K562 (cell line): ENCODE measurements at regions not wholly inside any gene's neighbourhood (a gene's known extent, or its start where the extent isn't known, plus 50 kb on each side); places are given as distances from the start of the nearest gene placed in this dataset.

Source experiments
- ATAC-seq: fragments of 200-7000 bp; cut with Tn5 transposase; 3 replicates; pipeline ENCODE4 v1.9.1; 2020; ENCODE audit warnings: moderate library complexity
- BruUV-seq: library from RNA; stranded (reverse); fragments of 400-500 nt; replicated peaks from 2 replicates; lab custom pipeline; 2021; lab: Mats Ljungman, UMichigan
- CTCF ChIA-PET: fragments of 300-600 bp; formaldehyde crosslinking; extraction: SDS; loops from one replicate; lab custom pipeline; 2021; ENCODE audit warnings: low intra/inter-chr PET ratio; lab: Yijun Ruan, JAX
- POLR2A ChIA-PET: fragments of 300-600, 350-650 bp; sonication (Branson Sonifier 250); formaldehyde crosslinking; extraction: SDS; loops from one replicate; lab custom pipeline; 2021; ENCODE audit warnings: antibody characterized with exemption, inconsistent platforms; lab: Yijun Ruan, JAX
- DNase-seq, 4 experiments: peaks; one replicate each; pipeline versions ENCODE4 v3.0.0 to v3.0.0-alpha.2; 2011 to 2018; ENCODE audit warnings: low spot score in 3 of 4, mixed read lengths in 3 of 4; ENCODE audit errors: extremely low read depth in 1 of 4
- FAIRE-seq: peaks from 2 replicates; lab custom pipeline; 2011; peaks lifted over from hg19 to GRCh38; lab: Jason Lieb, UNC
- H2AFZ ChIP-seq: 2 replicates; pipeline ENCODE4 v1.6.0; 2011; ENCODE audit warnings: low read depth, low read length, control low read depth, inconsistent platforms
- H3K27ac ChIP-seq: fragments of 200-600 bp; 3 replicates; pipeline ENCODE4 v1.8.0; 2011; ENCODE audit warnings: low read depth, mild to moderate bottlenecking, control low read depth, inconsistent platforms, low read length, moderate library complexity, mixed read lengths; ENCODE audit errors: extremely low read depth
- H3K27me3 ChIP-seq, 2 experiments: fragments of 300-600 bp in 1 of 2; 2 replicates in 1 of 2; 3 replicates in 1 of 2; pipeline versions ENCODE4 v1.6.0 to v1.8.0; 2011; ENCODE audit warnings: inconsistent platforms in 2 of 2, low read length in 2 of 2, mild to moderate bottlenecking in 1 of 2, mixed read lengths in 1 of 2, moderate library complexity in 1 of 2; ENCODE audit not compliant: control insufficient read depth in 2 of 2, insufficient read depth in 2 of 2
- H3K36me3 ChIP-seq: fragments of 300-600 bp; 3 replicates; pipeline ENCODE4 v1.8.0; 2011; ENCODE audit warnings: mild to moderate bottlenecking, low read length, inconsistent platforms; ENCODE audit not compliant: control insufficient read depth, insufficient read depth
- H3K4me1 ChIP-seq, 2 experiments: fragments of 200-600 bp in 1 of 2; replicated peaks in 1 of 2; 2 replicates in 1 of 2; 3 replicates in 1 of 2; pipeline versions ENCODE4 v1.5.1 to v1.8.0; 2011; ENCODE audit warnings: inconsistent platforms in 2 of 2, low read length in 2 of 2, mild to moderate bottlenecking in 1 of 2, mixed read lengths in 1 of 2, moderate library complexity in 1 of 2; ENCODE audit not compliant: control insufficient read depth in 2 of 2, insufficient read depth in 2 of 2
- H3K4me2 ChIP-seq: 2 replicates; pipeline ENCODE4 v1.6.1; 2011; ENCODE audit warnings: low read length, control low read depth, inconsistent platforms, mixed read lengths; ENCODE audit not compliant: insufficient read depth
- H3K4me3 ChIP-seq: fragments of 200-600 bp; sonication (generic), shearing (Covaris generic); 2 replicates; pipeline ENCODE4 v1.5.1; 2016; ENCODE audit warnings: control low read depth, inconsistent platforms
- H3K79me2 ChIP-seq: fragments of 200-600 bp; 3 replicates; pipeline ENCODE4 v1.8.0; 2011; ENCODE audit warnings: low read length, inconsistent platforms; ENCODE audit not compliant: control insufficient read depth, insufficient read depth
- H3K9ac ChIP-seq, 2 experiments: 2 replicates each; pipeline versions ENCODE4 v1.6.0 to v1.6.1; 2011; ENCODE audit warnings: low read depth in 2 of 2, low read length in 2 of 2, control low read depth in 1 of 2, inconsistent platforms in 1 of 2, mild to moderate bottlenecking in 1 of 2, mixed read lengths in 1 of 2; ENCODE audit not compliant: insufficient read depth in 1 of 2
- H3K9me1 ChIP-seq: one replicate; pipeline ENCODE4 v1.6.0; 2011; ENCODE audit warnings: inconsistent platforms, mild to moderate bottlenecking, low read length, moderate library complexity; ENCODE audit not compliant: control insufficient read depth, insufficient read depth
- H3K9me3 ChIP-seq: replicated peaks from 2 replicates; pipeline ENCODE4 v1.5.1; 2011; ENCODE audit warnings: low read depth, low read length, inconsistent platforms; ENCODE audit not compliant: control insufficient read depth, insufficient read depth
- H4K20me1 ChIP-seq: replicated peaks from 2 replicates; pipeline ENCODE4 v1.6.1; 2011; ENCODE audit warnings: low read length, inconsistent platforms, mixed read lengths; ENCODE audit not compliant: control insufficient read depth, insufficient read depth
- ATF1 ChIP-seq, 2 experiments: fragments of 450-650 bp in 1 of 2; IDR thresholded peaks; 2 replicates each; pipeline ENCODE4 v1.6.1; 2016; ENCODE audit warnings: missing compliant biosample characterization in 1 of 2, missing genetic modification characterization in 1 of 2
- ATF7 ChIP-seq: fragments of 450-650 bp; IDR thresholded peaks from 2 replicates; pipeline ENCODE4 v1.7.1; 2014; ENCODE audit warnings: mild to moderate bottlenecking, moderate library complexity
- CHD4 ChIP-seq: fragments of 200-600 bp; sonication (generic); IDR thresholded peaks from 3 replicates; pipeline ENCODE4 v1.6.1; 2012; ENCODE audit warnings: low read depth, mild to moderate bottlenecking, mixed read lengths, low read length, inconsistent platforms; ENCODE audit not compliant: insufficient read depth, insufficient replicate concordance, poor library complexity, severe bottlenecking
- NRF1 ChIP-seq, 2 experiments: fragments of 450-650 bp; IDR thresholded peaks in 1 of 2; conservative IDR thresholded peaks in 1 of 2; 2 replicates each; pipeline ENCODE4 v1.6.1; 2014; ENCODE audit warnings: mild to moderate bottlenecking in 2 of 2
- PHF21A ChIP-seq: fragments of 450-650 bp; IDR thresholded peaks from 2 replicates; pipeline ENCODE4 v1.6.1; 2017; ENCODE audit warnings: low read depth, borderline replicate concordance
- SP1 ChIP-seq: sonication (generic); formaldehyde crosslinking; IDR thresholded peaks from 2 replicates; pipeline ENCODE4 v1.8.1; 2022; ENCODE audit warnings: mild to moderate bottlenecking, missing genetic modification reagents
- ZNF143 ChIP-seq: sonication (generic); formaldehyde crosslinking; IDR thresholded peaks from 2 replicates; pipeline ENCODE4 v1.9.0; 2022; ENCODE audit warnings: mild to moderate bottlenecking, missing genetic modification reagents
- ZNF589 ChIP-seq: fragments of 200-800 bp; sonication (Bioruptor generic); IDR thresholded peaks from 2 replicates; pipeline ENCODE4 v1.6.1; 2016; ENCODE audit warnings: low read depth, missing genetic modification characterization, missing compliant biosample characterization
- WGBS: fragments of 100-300 bp; shearing (Covaris generic); methylation state at CpG from one replicate; pipeline ENCODE4 v1.1.6; 2016; ENCODE audit warnings: low coverage, mixed read lengths; ENCODE audit not compliant: insufficient coverage; ENCODE audit errors: missing lambda C conversion rate; 5-methylcytosine and 5-hydroxymethylcytosine counted together
- in situ Hi-C: fragments of 300-500 bp; cut with MboI; formaldehyde crosslinking; loops from 4 replicates; pipeline ENCODE4 v1.15.0; 2018; ENCODE audit warnings: inconsistent platforms, mixed read lengths
- intact Hi-C: fragments of 100-400 bp; cut with micrococcal nuclease; formaldehyde crosslinking; loops from 2 replicates; pipeline ENCODE4 v1.14.2; 2022
- TF ChIP-seq, protein P1 (sequence below): fragments of 450-650 bp; IDR thresholded peaks from 2 replicates; pipeline ENCODE4 v1.6.1; 2018; ENCODE audit not compliant: partially characterized antibody
- TF ChIP-seq, protein P2 (sequence below), 2 experiments: fragments of 450-650 bp in 1 of 2; sonication (generic) in 1 of 2; formaldehyde crosslinking in 1 of 2; IDR thresholded peaks in 1 of 2; conservative IDR thresholded peaks in 1 of 2; 2 replicates each; pipeline versions ENCODE4 v1.6.1 to v1.8.1; 2016 to 2023; ENCODE audit warnings: mild to moderate bottlenecking in 2 of 2, moderate library complexity in 2 of 2, inconsistent platforms in 1 of 2, missing genetic modification reagents in 1 of 2

DNA sequence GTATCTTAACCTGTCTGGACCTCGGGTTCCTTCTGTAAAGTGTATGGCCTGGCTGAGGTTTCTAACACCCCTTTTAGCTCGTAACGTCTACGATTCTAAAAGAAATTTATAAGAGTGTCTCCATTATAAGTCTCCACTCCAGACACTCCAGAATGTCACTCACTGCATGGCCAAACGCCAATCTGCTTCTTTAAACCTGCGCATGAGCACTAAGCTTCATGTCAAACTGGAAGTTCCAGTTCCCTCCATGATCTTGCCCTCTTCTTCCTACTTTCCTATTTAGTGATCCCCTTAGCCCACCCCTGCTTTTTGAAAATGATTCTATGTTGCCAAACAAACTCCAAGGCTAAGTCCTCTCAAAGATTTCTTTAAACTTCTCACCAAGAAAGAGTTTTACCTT, 241.4 kb upstream of the NPVF start:
- no peak overlapping the region for H3K4me3 ChIP-seq
- POLR2A ChIA-PET, result no interaction called here
- no peaks in the 10 kb centered on the region for H3K4me1 ChIP-seq
- H3K36me3 ChIP-seq, result no peaks in the 10 kb centered on the region
- DNase-seq (no peak), FAIRE-seq (no peak)
- no peaks in the 10 kb centered on the region for H4K20me1 ChIP-seq
- CTCF ChIA-PET, result no interaction called here
- H3K4me2 ChIP-seq, result no peak overlapping the region
- no peaks in the 10 kb centered on the region for H3K9me1 ChIP-seq
- intact Hi-C loops (no loop called here), in situ Hi-C loops (no loop called here)
- BruUV-seq, result no TSS peak
- H3K27ac ChIP-seq, result no peak overlapping the region
- no peaks in the 10 kb centered on the region for H3K79me2 ChIP-seq
- H2AFZ ChIP-seq, result no peak overlapping the region
- H3K9ac ChIP-seq, result no peak overlapping the region
- TF ChIP-seq NRF1 (conservative IDR thresholded peaks at IDR 0.05 in 1 of 2, IDR thresholded peaks at IDR 0.05 in 1 of 2) (peak; percentile 67 to 74), SP1 (CRISPR knock-in tag) (no peak)
- TF ChIP-seq, all 486 proteins: peak for 1
- ATAC-seq, result no peak
- Histone ChIP-seq H3K27me3 (peaks cover 8 to 9% of the 10 kb centered on the region in 2 experiments; a peak in 4 of 5 replicates), H3K9me3 (no peaks in the 10 kb centered on the region)
- WGBS, result 1% methylated on average over 6 of the region's 6 CpGs

DNA sequence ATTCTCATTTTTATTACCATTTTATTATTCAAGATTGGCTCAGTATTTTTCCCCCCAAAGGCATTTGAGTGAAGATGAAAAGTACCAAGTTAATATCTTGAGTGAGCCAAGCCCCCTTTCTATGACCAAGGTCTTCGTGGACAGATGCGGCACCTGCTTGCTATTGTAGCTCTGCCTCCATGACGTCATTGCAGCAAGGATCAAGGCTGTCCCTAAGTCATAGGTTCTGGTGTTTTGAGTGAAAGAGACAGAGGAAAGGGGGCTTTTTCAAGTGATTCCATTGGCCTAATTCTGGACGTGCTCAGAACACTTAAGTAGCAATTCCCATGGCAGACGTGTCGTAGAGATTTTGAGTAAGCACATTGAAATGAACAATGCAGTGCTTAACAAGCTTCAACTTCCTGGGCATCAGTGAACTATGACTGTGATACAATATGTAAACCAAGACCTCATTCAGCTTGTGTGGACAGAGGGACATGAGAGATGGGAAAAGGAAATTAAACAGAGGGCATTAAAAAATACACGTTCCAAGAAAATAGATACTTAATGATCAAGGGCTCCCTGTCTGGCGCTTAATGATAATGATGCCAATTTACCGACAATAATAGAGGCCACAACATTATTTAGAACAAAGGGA, 248.7 kb upstream of the NPVF start:
- H3K4me2 ChIP-seq, result no peak overlapping the region
- H3K36me3 ChIP-seq, result no peaks in the 10 kb centered on the region
- no peak for ATAC-seq
- no peak for FAIRE-seq
- intact Hi-C loops (no loop called here), in situ Hi-C loops (no loop called here)
- no peaks in the 10 kb centered on the region for H3K9me3 ChIP-seq
- DNase-seq, result no peak
- 0% methylated on average over 9 of the region's 9 CpGs for WGBS
- H3K4me1 ChIP-seq, result no peaks in the 10 kb centered on the region
- H3K9me1 ChIP-seq, result no peaks in the 10 kb centered on the region
- POLR2A ChIA-PET, result no interaction called here
- no peak overlapping the region for H3K9ac ChIP-seq
- no peak overlapping the region for H3K27ac ChIP-seq
- no peaks in the 10 kb centered on the region for H4K20me1 ChIP-seq
- H3K79me2 ChIP-seq, result no peaks in the 10 kb centered on the region
- peaks cover 6 to 30% of the 10 kb centered on the region in 2 experiments for H3K27me3 ChIP-seq
- H3K4me3 ChIP-seq, result no peak overlapping the region
- CTCF ChIA-PET, result no interaction called here
- no TSS peak for BruUV-seq
- no peak overlapping the region for H2AFZ ChIP-seq
- TF ChIP-seq, protein P1, sequence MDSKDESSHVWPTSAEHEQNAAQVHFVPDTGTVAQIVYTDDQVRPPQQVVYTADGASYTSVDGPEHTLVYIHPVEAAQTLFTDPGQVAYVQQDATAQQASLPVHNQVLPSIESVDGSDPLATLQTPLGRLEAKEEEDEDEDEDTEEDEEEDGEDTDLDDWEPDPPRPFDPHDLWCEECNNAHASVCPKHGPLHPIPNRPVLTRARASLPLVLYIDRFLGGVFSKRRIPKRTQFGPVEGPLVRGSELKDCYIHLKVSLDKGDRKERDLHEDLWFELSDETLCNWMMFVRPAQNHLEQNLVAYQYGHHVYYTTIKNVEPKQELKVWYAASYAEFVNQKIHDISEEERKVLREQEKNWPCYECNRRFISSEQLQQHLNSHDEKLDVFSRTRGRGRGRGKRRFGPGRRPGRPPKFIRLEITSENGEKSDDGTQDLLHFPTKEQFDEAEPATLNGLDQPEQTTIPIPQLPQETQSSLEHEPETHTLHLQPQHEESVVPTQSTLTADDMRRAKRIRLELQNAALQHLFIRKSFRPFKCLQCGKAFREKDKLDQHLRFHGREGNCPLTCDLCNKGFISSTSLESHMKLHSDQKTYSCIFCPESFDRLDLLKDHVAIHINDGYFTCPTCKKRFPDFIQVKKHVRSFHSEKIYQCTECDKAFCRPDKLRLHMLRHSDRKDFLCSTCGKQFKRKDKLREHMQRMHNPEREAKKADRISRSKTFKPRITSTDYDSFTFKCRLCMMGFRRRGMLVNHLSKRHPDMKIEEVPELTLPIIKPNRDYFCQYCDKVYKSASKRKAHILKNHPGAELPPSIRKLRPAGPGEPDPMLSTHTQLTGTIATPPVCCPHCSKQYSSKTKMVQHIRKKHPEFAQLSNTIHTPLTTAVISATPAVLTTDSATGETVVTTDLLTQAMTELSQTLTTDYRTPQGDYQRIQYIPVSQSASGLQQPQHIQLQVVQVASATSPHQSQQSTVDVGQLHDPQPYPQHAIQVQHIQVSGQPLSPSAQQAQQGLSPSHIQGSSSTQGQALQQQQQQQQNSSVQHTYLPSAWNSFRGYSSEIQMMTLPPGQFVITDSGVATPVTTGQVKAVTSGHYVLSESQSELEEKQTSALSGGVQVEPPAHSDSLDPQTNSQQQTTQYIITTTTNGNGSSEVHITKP, result no peak
- peak; percentile 47; the same call in 1 of the 2 replicates for TF ChIP-seq ATF7
- no peak for TF ChIP-seq ZNF143 (CRISPR knock-in tag)
- TF ChIP-seq, protein P2, sequence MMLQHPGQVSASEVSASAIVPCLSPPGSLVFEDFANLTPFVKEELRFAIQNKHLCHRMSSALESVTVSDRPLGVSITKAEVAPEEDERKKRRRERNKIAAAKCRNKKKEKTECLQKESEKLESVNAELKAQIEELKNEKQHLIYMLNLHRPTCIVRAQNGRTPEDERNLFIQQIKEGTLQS (IDR thresholded peaks at IDR 0.05), result peak; percentile 35; the same call in 1 of the 2 replicates
- TF ChIP-seq, protein P2 (CRISPR knock-in tag; conservative IDR thresholded peaks at IDR 0.05), result no peak
- TF ChIP-seq PHF21A, result no peak
- TF ChIP-seq ZNF589, result no peak
- no peak for TF ChIP-seq ATF1 (CRISPR knock-in tag; IDR thresholded peaks at IDR 0.05)
- peak; percentile 30; the same call in 1 of the 2 replicates for TF ChIP-seq ATF1 (tag; IDR thresholded peaks at IDR 0.05)
- TF ChIP-seq CHD4, result no peak
